HCT116 (cell line): ENCODE measurements at regions not wholly inside any gene's neighbourhood (a gene's known extent, or its start where the extent isn't known, plus 50 kb on each side); places are given as distances from the start of the nearest gene placed in this dataset.

Experiments
- ATAC-seq: fragments of 200-7000 bp; cut with Tn5 transposase; 2 replicates; pipeline ENCODE4 v1.9.1; 2020; ENCODE audit warnings: mild to moderate bottlenecking, moderate library complexity
- BruUV-seq: library from RNA; stranded (reverse); fragments of 400-500 nt; replicated peaks from 2 replicates; lab custom pipeline; 2021; lab: Mats Ljungman, UMichigan
- CTCF ChIA-PET: fragments of 300-600 bp; sonication (Branson Sonifier 250); formaldehyde crosslinking; loops from one replicate; lab custom pipeline; 2021; ENCODE audit warnings: antibody characterized with exemption; lab: Charles Lee
- POLR2A ChIA-PET: fragments of 300-600, 350-600 bp; sonication (Branson Sonifier 250); formaldehyde crosslinking; loops from one replicate; lab custom pipeline; 2021; ENCODE audit warnings: antibody characterized with exemption; lab: Charles Lee
- RAD21 ChIA-PET, 2 experiments: fragments of 300-600 bp; sonication (Branson Sonifier 250); formaldehyde crosslinking; loops; one replicate each; lab custom pipeline; 2023; ENCODE audit warnings: low total read pairs in 2 of 2; ENCODE audit not compliant: uncharacterized antibody in 2 of 2, unreplicated experiment in 2 of 2, low non-redundant PET in 1 of 2; lab: Charles Lee
- DNase-seq: peaks from one replicate; pipeline ENCODE4 v3.0.0-alpha.2; 2010; ENCODE audit warnings: low read depth, low spot score
- H2AFZ ChIP-seq: fragments of 200-600 bp; shearing (Covaris generic), sonication (generic); 2 replicates; pipeline ENCODE4 v1.6.1; 2017; ENCODE audit warnings: low read depth, mixed run types, mixed read lengths, antibody characterized with exemption, low read length; ENCODE audit not compliant: poor library complexity, severe bottlenecking
- H3K27ac ChIP-seq: 2 replicates; pipeline ENCODE4 v1.5.1; 2012; ENCODE audit warnings: low read depth, low read length
- H3K27me3 ChIP-seq: fragments of 200-600 bp; sonication (generic); 2 replicates; pipeline ENCODE4 v1.6.1; 2016; ENCODE audit warnings: mixed run types, low read length, mixed read lengths; ENCODE audit not compliant: insufficient read depth
- H3K36me3 ChIP-seq, 2 experiments: fragments of 200-500 bp in 1 of 2; fragments of 200-600 bp in 1 of 2; sonication (Bioruptor generic) in 1 of 2; sonication (generic) in 1 of 2; 2 replicates each; pipeline versions ENCODE4 v1.5.1 to v1.6.1; 2014 to 2016; ENCODE audit warnings: low read length in 2 of 2, inconsistent platforms in 1 of 2, mixed read lengths in 1 of 2, mixed run types in 1 of 2; ENCODE audit not compliant: insufficient read depth in 2 of 2, control insufficient read depth in 1 of 2
- H3K4me1 ChIP-seq, 2 experiments: fragments of 200-600 bp in 1 of 2; sonication (generic) in 1 of 2; 2 replicates each; pipeline versions ENCODE4 v1.5.1 to v1.6.1; 2012 to 2017; ENCODE audit warnings: low read length in 2 of 2, inconsistent platforms in 1 of 2, mild to moderate bottlenecking in 1 of 2, mixed read lengths in 1 of 2, mixed run types in 1 of 2, moderate library complexity in 1 of 2; ENCODE audit not compliant: insufficient read depth in 2 of 2, control insufficient read depth in 1 of 2
- H3K4me2 ChIP-seq: fragments of 200-600 bp; sonication (generic); 2 replicates; pipeline ENCODE4 v1.6.1; 2017; ENCODE audit warnings: mixed run types, low read length, mixed read lengths
- H3K4me3 ChIP-seq, 2 experiments: fragments of 200-600 bp in 1 of 2; sonication (generic) in 1 of 2; replicated peaks in 1 of 2; 2 replicates each; pipeline ENCODE4 v1.5.1; 2011 to 2016; ENCODE audit warnings: low read length in 2 of 2, control low read depth in 1 of 2, low read depth in 1 of 2, mild to moderate bottlenecking in 1 of 2, mixed read lengths in 1 of 2, mixed run types in 1 of 2
- H3K79me2 ChIP-seq: fragments of 200-600 bp; sonication (generic); 2 replicates; pipeline ENCODE4 v1.6.1; 2017; ENCODE audit warnings: mild to moderate bottlenecking, mixed run types, low read length, moderate library complexity, mixed read lengths; ENCODE audit not compliant: insufficient read depth
- H3K9ac ChIP-seq: fragments of 200-600 bp; sonication (generic); 2 replicates; pipeline ENCODE4 v1.6.1; 2016; ENCODE audit warnings: low read length, mixed read lengths
- H3K9me2 ChIP-seq: fragments of 200-600 bp; sonication (generic), shearing (Covaris generic); 2 replicates; pipeline ENCODE4 v1.6.1; 2017; ENCODE audit warnings: mixed run types, mild to moderate bottlenecking, moderate library complexity; ENCODE audit not compliant: insufficient read depth
- H3K9me3 ChIP-seq, 2 experiments: fragments of 200-500 bp in 1 of 2; fragments of 200-600 bp in 1 of 2; sonication (Bioruptor generic) in 1 of 2; sonication (generic) in 1 of 2; 2 replicates each; pipeline ENCODE4 v1.6.1; 2014 to 2017; ENCODE audit warnings: low read length in 2 of 2, mixed read lengths in 2 of 2, inconsistent platforms in 1 of 2, low read depth in 1 of 2, mild to moderate bottlenecking in 1 of 2, mixed run types in 1 of 2, moderate library complexity in 1 of 2; ENCODE audit not compliant: control insufficient read depth in 1 of 2, insufficient read depth in 1 of 2
- H4K20me1 ChIP-seq: fragments of 200-600 bp; sonication (generic), shearing (Covaris generic); 2 replicates; pipeline ENCODE4 v1.6.1; 2017; ENCODE audit warnings: mixed run types, mild to moderate bottlenecking, moderate library complexity; ENCODE audit not compliant: insufficient read depth
- CEBPB ChIP-seq: IDR thresholded peaks from 2 replicates; pipeline ENCODE4 v1.6.1; 2012; ENCODE audit warnings: low read depth
- POLR2AphosphoS5 ChIP-seq: IDR thresholded peaks from 2 replicates; pipeline ENCODE4 v1.6.1; 2011; ENCODE audit warnings: mild to moderate bottlenecking, low read depth, low read length, moderate library complexity
- SIN3A ChIP-seq: IDR thresholded peaks from 2 replicates; pipeline ENCODE4 v1.6.1; 2012; ENCODE audit warnings: low read depth
- TCF7L2 ChIP-seq: IDR thresholded peaks from 2 replicates; pipeline ENCODE4 v1.7.0; 2011; ENCODE audit warnings: borderline replicate concordance, inconsistent platforms; ENCODE audit not compliant: insufficient read depth, insufficient read length; ENCODE audit errors: extremely low read depth
- YY1 ChIP-seq: IDR thresholded peaks from 2 replicates; pipeline ENCODE4 v1.6.1; 2011; ENCODE audit warnings: low read length, low read depth, moderate library complexity, mild to moderate bottlenecking; ENCODE audit not compliant: insufficient replicate concordance; ENCODE audit errors: extremely low read depth
- intact Hi-C: fragments of 100-400 bp; cut with micrococcal nuclease; formaldehyde crosslinking; loops from 2 replicates; pipeline ENCODE4 v1.10.0; 2022
- TF ChIP-seq, protein P1 (sequence below): IDR thresholded peaks from 2 replicates; pipeline ENCODE4 v1.6.1; 2012
- TF ChIP-seq, protein P2 (sequence below): IDR thresholded peaks from 2 replicates; pipeline ENCODE4 v1.6.1; 2011; ENCODE audit warnings: mild to moderate bottlenecking, low read length, moderate library complexity; ENCODE audit not compliant: insufficient replicate concordance; ENCODE audit errors: extremely low read depth

DNA sequence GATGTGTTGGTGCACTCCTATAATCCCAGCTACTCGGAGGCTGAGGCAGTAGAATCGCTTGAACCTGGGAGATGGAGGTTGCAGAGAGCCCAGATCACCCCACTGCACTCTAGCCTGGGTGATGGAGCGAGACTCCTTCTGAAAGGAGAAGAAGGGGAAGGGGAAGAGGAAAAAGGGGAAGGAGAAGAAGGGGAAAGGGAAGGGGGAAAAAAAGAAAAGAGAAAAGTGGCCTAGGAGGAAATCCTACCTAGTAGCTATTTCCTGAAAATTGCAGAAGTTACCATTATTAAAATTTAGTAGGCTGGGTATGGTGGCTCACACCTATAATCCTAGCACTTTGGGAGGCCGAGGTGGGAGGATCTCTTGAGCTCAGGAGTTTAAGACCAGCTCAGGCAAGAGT lies 67.4 kb downstream of the ARRDC3 start:
- CTCF ChIA-PET = no interaction called here

DNA sequence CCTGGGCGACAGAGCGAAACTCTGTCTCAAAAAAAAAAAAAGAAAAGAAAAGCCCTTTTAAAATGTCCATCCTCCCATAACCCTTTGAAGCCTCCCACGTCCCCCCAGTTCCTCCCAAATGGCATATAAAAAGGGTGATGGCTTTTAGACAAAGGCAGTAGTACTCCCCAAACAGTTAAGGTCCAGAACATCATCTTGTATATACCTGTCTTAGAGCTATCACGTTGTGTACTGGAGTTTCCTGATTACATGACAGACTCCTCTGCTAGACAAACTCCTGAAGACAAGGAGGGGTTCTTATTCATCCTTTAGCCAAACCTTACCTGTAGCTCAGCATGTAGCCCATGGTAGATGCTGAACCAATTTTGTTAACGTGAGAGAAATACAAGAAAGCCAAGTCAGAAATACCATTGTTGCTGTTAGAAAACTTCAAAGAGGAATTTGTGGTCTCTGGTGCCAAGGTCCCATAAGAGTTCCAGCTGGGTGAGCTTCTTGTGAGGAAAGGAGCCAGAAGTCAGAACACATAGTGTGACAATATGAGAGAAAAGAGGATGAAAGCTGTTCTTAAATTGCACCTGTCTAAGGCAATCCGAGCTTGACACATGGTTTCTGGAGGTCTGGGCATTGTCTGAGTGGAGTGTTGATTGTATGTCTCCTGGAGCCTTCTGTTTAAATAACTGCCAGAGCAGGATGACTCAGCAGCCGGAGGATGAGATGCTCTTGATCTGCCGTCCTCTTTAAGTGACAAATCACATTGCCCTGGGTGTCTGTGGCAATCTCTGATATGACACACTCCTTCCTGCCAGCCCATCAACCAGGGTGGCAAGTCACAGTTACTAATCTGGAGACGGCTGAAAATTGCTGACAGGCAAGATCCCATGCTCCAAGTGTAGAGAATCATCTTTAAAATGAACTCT lies 69.1 kb downstream of the ARRDC3 start:
- no peaks in the 10 kb centered on the region for H3K9me2 ChIP-seq
- H3K4me2 ChIP-seq = peak overlapping the region; percentile 75
- TF ChIP-seq SIN3A (no peak), YY1 (no peak), POLR2AphosphoS5 (peak; percentile 77), CEBPB (no peak), TCF7L2 (peak; percentile 97)
- TF ChIP-seq, protein P1, sequence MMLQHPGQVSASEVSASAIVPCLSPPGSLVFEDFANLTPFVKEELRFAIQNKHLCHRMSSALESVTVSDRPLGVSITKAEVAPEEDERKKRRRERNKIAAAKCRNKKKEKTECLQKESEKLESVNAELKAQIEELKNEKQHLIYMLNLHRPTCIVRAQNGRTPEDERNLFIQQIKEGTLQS = no peak
- TF ChIP-seq, protein P2, sequence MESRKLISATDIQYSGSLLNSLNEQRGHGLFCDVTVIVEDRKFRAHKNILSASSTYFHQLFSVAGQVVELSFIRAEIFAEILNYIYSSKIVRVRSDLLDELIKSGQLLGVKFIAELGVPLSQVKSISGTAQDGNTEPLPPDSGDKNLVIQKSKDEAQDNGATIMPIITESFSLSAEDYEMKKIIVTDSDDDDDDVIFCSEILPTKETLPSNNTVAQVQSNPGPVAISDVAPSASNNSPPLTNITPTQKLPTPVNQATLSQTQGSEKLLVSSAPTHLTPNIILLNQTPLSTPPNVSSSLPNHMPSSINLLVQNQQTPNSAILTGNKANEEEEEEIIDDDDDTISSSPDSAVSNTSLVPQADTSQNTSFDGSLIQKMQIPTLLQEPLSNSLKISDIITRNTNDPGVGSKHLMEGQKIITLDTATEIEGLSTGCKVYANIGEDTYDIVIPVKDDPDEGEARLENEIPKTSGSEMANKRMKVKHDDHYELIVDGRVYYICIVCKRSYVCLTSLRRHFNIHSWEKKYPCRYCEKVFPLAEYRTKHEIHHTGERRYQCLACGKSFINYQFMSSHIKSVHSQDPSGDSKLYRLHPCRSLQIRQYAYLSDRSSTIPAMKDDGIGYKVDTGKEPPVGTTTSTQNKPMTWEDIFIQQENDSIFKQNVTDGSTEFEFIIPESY = peak; percentile 69
- H3K36me3 ChIP-seq = no peaks in the 10 kb centered on the region
- intact Hi-C loops = loop anchor here (2.0 kb wide), 1 partner anchor 69 kb away; the partner anchor contains the start of gene ARRDC3
- peak overlapping the region; percentile 30 for H3K27ac ChIP-seq
- CTCF ChIA-PET = interaction anchor here (1.6 kb wide), 1 partner anchor 12 kb away, joined by 5 read pairs; no protein-coding TSS in a partner anchor
- TSS peak; percentile 87 for BruUV-seq
- peak overlapping the region; percentile 3 to 29; a peak in 3 of 4 replicates for H3K4me3 ChIP-seq
- no peaks in the 10 kb centered on the region for H4K20me1 ChIP-seq
- POLR2A ChIA-PET = interaction anchor here (0.6 to 3.2 kb wide), 7 partner anchors 9 to 69 kb away, joined by 3 to 23 read pairs (median 4); partner anchors contain the start of gene ARRDC3
- H3K27me3 ChIP-seq = no peaks in the 10 kb centered on the region
- H3K9ac ChIP-seq = peak overlapping the region; percentile 37
- DNase-seq (peak; percentile 98), ATAC-seq (peak; percentile 79)
- H2AFZ ChIP-seq = no peak overlapping the region
- RAD21 ChIA-PET = interaction anchor here in 1 of 2 experiments (0.9 kb wide), 1 partner anchor 69 kb away, joined by 3 read pairs; the partner anchor contains the start of gene ARRDC3
- no peaks in the 10 kb centered on the region for H3K79me2 ChIP-seq
- no peaks in the 10 kb centered on the region for H3K9me3 ChIP-seq
- H3K4me1 ChIP-seq = peaks cover 34 to 72% of the 10 kb centered on the region in 2 experiments

More for the DNA sequence above, 67.4 kb downstream of the ARRDC3 start:
- Histone ChIP-seq H3K27me3 (no peaks in the 10 kb centered on the region), H3K9me2 (no peaks in the 10 kb centered on the region), H3K79me2 (no peaks in the 10 kb centered on the region), H3K9ac (no peak overlapping the region), H4K20me1 (no peaks in the 10 kb centered on the region), H3K27ac (no peak overlapping the region), H3K9me3 (no peaks in the 10 kb centered on the region), H3K36me3 (no peaks in the 10 kb centered on the region), H2AFZ (no peak overlapping the region), H3K4me2 (no peak overlapping the region), H3K4me3 (no peak overlapping the region), H3K4me1 (peaks cover 34 to 62% of the 10 kb centered on the region in 2 experiments)
- RAD21 ChIA-PET = no interaction called here
- BruUV-seq = no TSS peak
- DNase-seq (no peak), ATAC-seq (no peak)
- POLR2A ChIA-PET = interaction anchor here (0.9 to 3.2 kb wide), 2 partner anchors 65 to 67 kb away, joined by 5 to 23 read pairs; partner anchors contain the start of gene ARRDC3
- intact Hi-C loops = loop anchor here (2.0 kb wide), 1 partner anchor 67 kb away; the partner anchor contains the start of gene ARRDC3
- TF ChIP-seq, protein P1 = no peak
